Transverse colon (tissue), 4 donors: ENCODE measurements at regions not wholly inside any gene's neighbourhood (a gene's known extent, or its start where the extent isn't known, plus 50 kb on each side); places are given as distances from the start of the nearest gene placed in this dataset.

ENCODE experiments used
- CTCF ChIP-seq, 5 experiments: fragments of 200-600 bp in 3 of 5; fragments of 450-650 bp in 2 of 5; sonication (generic) in 3 of 5; IDR thresholded peaks; 1 replicate in 2 of 5; 2 replicates in 3 of 5; pipeline ENCODE4 v1.5.1; 2016 to 2017; ENCODE audit warnings: antibody characterized with exemption in 5 of 5, inconsistent platforms in 3 of 5, mild to moderate bottlenecking in 2 of 5, moderate library complexity in 1 of 5
- EP300 ChIP-seq: sonication (generic); formaldehyde crosslinking; IDR thresholded peaks from one replicate; pipeline ENCODE4 v1.6.1; 2017; ENCODE audit warnings: antibody characterized with exemption, low read depth
- POLR2A ChIP-seq: fragments of 450-650 bp; IDR thresholded peaks from one replicate; pipeline ENCODE4 v1.6.1; 2016; ENCODE audit warnings: antibody characterized with exemption, mild to moderate bottlenecking, moderate library complexity
- POLR2AphosphoS5 ChIP-seq, 3 donors: sonication (generic); formaldehyde crosslinking; IDR thresholded peaks; one replicate each; pipeline ENCODE4 v1.6.1; 2016; ENCODE audit warnings: antibody characterized with exemption in 3 of 3

GRCh38 chr18:29181151-29181901 lies 1004.4 kb upstream of the CDH2 start:
- TF ChIP-seq CTCF (IDR thresholded peaks at IDR 0.05) (no peak), POLR2A (no peak), EP300 (no peak), POLR2AphosphoS5 (IDR thresholded peaks at IDR 0.05) (peak; percentile 9 to 48 (median 38))
